PC-3 (cell line): ENCODE measurements at regions not wholly inside any gene's neighbourhood (a gene's known extent, or its start where the extent isn't known, plus 50 kb on each side); places are given as distances from the start of the nearest gene placed in this dataset.

Experiments
- CTCF ChIP-seq: fragments of 300-600 bp; sonication (generic); conservative IDR thresholded peaks from 2 replicates; pipeline ENCODE4 v1.5.1; 2017; ENCODE audit warnings: antibody characterized with exemption, low read depth, mild to moderate bottlenecking, low read length
- EZH2 ChIP-seq: fragments of 300-600 bp; sonication (generic); IDR thresholded peaks from one replicate; pipeline ENCODE4 v1.6.1; 2017; ENCODE audit warnings: antibody characterized with exemption, mild to moderate bottlenecking, low read length; ENCODE audit not compliant: unreplicated experiment
- EZH2phosphoT487 ChIP-seq: fragments of 300-600 bp; sonication (generic); IDR thresholded peaks from 2 replicates; pipeline ENCODE4 v1.6.1; 2018; ENCODE audit warnings: mild to moderate bottlenecking, antibody characterized with exemption, low read length, borderline replicate concordance

GRCh38 chr13:76043874-76044273 lies 407.7 kb downstream of the LMO7 start:
- TF ChIP-seq EZH2 (no peak), CTCF (no peak), EZH2phosphoT487 (no peak)
